ENCODE measurements at regions not wholly inside any gene's neighbourhood (a gene's known extent, or its start where the extent isn't known, plus 50 kb on each side); places are given as distances from the start of the nearest gene placed in this dataset.
"Not testable (repeated sequence)": the region's sequence is repeated elsewhere in the genome, so short reads cannot be mapped to it uniquely, and the experiment has no call there.

GRCh38 chr6:85006362-85006761, 242.0 kb upstream of the TBX18 start:
- Mint-ChIP-seq H3K4me1 (ENCODE audit: low read depth) (no peaks in the 10 kb centered on the region), H3K9me3 (ENCODE audit: low read depth) (no peaks in the 10 kb centered on the region), H3K36me3 (no peaks in the 10 kb centered on the region), H3K27me3 (peaks cover 4% of the 10 kb centered on the region), H3K27ac (no peak overlapping the region), H3K4me3 (no peak overlapping the region)

- Mint-ChIP-seq H3K27ac (no peak overlapping the region), H3K27me3 (no peaks in the 10 kb centered on the region), H3K9me3 (ENCODE audit: low read depth) (no peaks in the 10 kb centered on the region), H3K4me3 (no peak overlapping the region), H3K4me1 (ENCODE audit: low read depth) (no peaks in the 10 kb centered on the region), H3K36me3 (no peaks in the 10 kb centered on the region)
These were observed 241.1 kb upstream of the TBX18 start for GRCh38 chr6:85005494-85005893.

GRCh38 chr6:85004361-85004995, 240.1 kb upstream of the TBX18 start:
- Mint-ChIP-seq H3K27ac (no peak overlapping the region), H3K9me3 (ENCODE audit: low read depth) (no peaks in the 10 kb centered on the region), H3K4me1 (ENCODE audit: low read depth) (no peaks in the 10 kb centered on the region), H3K27me3 (peaks cover 1% of the 10 kb centered on the region), H3K4me3 (no peak overlapping the region), H3K36me3 (no peaks in the 10 kb centered on the region)

- H3K27ac Mint-ChIP-seq: no peak overlapping the region
- H3K27me3 Mint-ChIP-seq: peaks cover 1% of the 10 kb centered on the region
- H3K36me3 Mint-ChIP-seq: no peaks in the 10 kb centered on the region
- H3K4me1 Mint-ChIP-seq (ENCODE audit: low read depth): no peaks in the 10 kb centered on the region
- H3K4me3 Mint-ChIP-seq: no peak overlapping the region
- no peaks in the 10 kb centered on the region for H3K9me3 Mint-ChIP-seq (ENCODE audit: low read depth)
These were observed 238.4 kb upstream of the TBX18 start for GRCh38 chr6:85002847-85003246.

- H3K27me3 Mint-ChIP-seq: peaks cover 1% of the 10 kb centered on the region
- no peaks in the 10 kb centered on the region for H3K36me3 Mint-ChIP-seq
- no peak overlapping the region for H3K27ac Mint-ChIP-seq
- no peak overlapping the region for H3K4me3 Mint-ChIP-seq
- no peaks in the 10 kb centered on the region for H3K9me3 Mint-ChIP-seq (ENCODE audit: low read depth)
- no peaks in the 10 kb centered on the region for H3K4me1 Mint-ChIP-seq (ENCODE audit: low read depth)
These were observed 235.6 kb upstream of the TBX18 start for GRCh38 chr6:85000001-85000400.

GRCh38 chr6:84998223-84998622, 233.8 kb upstream of the TBX18 start:
- Mint-ChIP-seq H3K4me3 (no peak overlapping the region), H3K36me3 (peaks cover under 1% of the 10 kb centered on the region), H3K27ac (no peak overlapping the region)

GRCh38 chr6:84988766-84989165, 224.4 kb upstream of the TBX18 start:
- H3K4me3 Mint-ChIP-seq; H3K4me1 Mint-ChIP-seq (ENCODE audit: low read depth); H3K36me3 Mint-ChIP-seq; H3K27ac Mint-ChIP-seq; H3K27me3 Mint-ChIP-seq; H3K9me3 Mint-ChIP-seq (ENCODE audit: low read depth): not testable (repeated sequence)

More at GRCh38 chr6:84998223-84998622, 233.8 kb upstream of the TBX18 start:
- H3K9me3 Mint-ChIP-seq (ENCODE audit: low read depth): peaks cover 2% of the 10 kb centered on the region
- H3K27me3 Mint-ChIP-seq: peaks cover 1% of the 10 kb centered on the region
- no peaks in the 10 kb centered on the region for H3K4me1 Mint-ChIP-seq (ENCODE audit: low read depth)

- H3K36me3 Mint-ChIP-seq; H3K27ac Mint-ChIP-seq; H3K27me3 Mint-ChIP-seq; H3K9me3 Mint-ChIP-seq (ENCODE audit: low read depth); H3K4me1 Mint-ChIP-seq (ENCODE audit: low read depth); H3K4me3 Mint-ChIP-seq: not testable (repeated sequence)
These were observed 221.1 kb upstream of the TBX18 start for GRCh38 chr6:84985490-84985889.

- Mint-ChIP-seq H3K4me1 (ENCODE audit: low read depth) (no peaks in the 10 kb centered on the region), H3K27me3 (no peaks in the 10 kb centered on the region), H3K27ac (no peak overlapping the region), H3K4me3 (no peak overlapping the region), H3K36me3 (no peaks in the 10 kb centered on the region), H3K9me3 (ENCODE audit: low read depth) (peaks cover 4% of the 10 kb centered on the region)
These were observed 215.1 kb upstream of the TBX18 start for GRCh38 chr6:84979541-84979940.

- H3K9me3 Mint-ChIP-seq (ENCODE audit: low read depth): no peaks in the 10 kb centered on the region
- H3K36me3 Mint-ChIP-seq: no peaks in the 10 kb centered on the region
- H3K27me3 Mint-ChIP-seq: no peaks in the 10 kb centered on the region
- no peaks in the 10 kb centered on the region for H3K4me1 Mint-ChIP-seq (ENCODE audit: low read depth)
- H3K27ac Mint-ChIP-seq: no peak overlapping the region
- H3K4me3 Mint-ChIP-seq: no peak overlapping the region
These were observed 212.9 kb upstream of the TBX18 start for GRCh38 chr6:84977363-84977705.

- Mint-ChIP-seq H3K9me3 (ENCODE audit: low read depth) (no peaks in the 10 kb centered on the region), H3K36me3 (no peaks in the 10 kb centered on the region), H3K4me1 (ENCODE audit: low read depth) (no peaks in the 10 kb centered on the region), H3K27me3 (no peaks in the 10 kb centered on the region), H3K27ac (no peak overlapping the region), H3K4me3 (no peak overlapping the region)
These were observed 212.3 kb upstream of the TBX18 start for GRCh38 chr6:84976526-84977362.

- Mint-ChIP-seq H3K9me3 (ENCODE audit: low read depth) (peaks cover 7% of the 10 kb centered on the region), H3K4me3 (no peak overlapping the region), H3K4me1 (ENCODE audit: low read depth) (no peaks in the 10 kb centered on the region), H3K27ac (no peak overlapping the region), H3K36me3 (no peaks in the 10 kb centered on the region), H3K27me3 (no peaks in the 10 kb centered on the region)
These were observed 210.9 kb upstream of the TBX18 start for GRCh38 chr6:84975316-84975715.

- Mint-ChIP-seq H3K27ac (no peak overlapping the region), H3K36me3 (no peaks in the 10 kb centered on the region), H3K9me3 (ENCODE audit: low read depth) (peaks cover 13% of the 10 kb centered on the region), H3K4me1 (ENCODE audit: low read depth) (no peaks in the 10 kb centered on the region), H3K4me3 (no peak overlapping the region), H3K27me3 (no peaks in the 10 kb centered on the region)
These were observed 209.2 kb upstream of the TBX18 start for GRCh38 chr6:84973606-84974005.

- H3K27me3 Mint-ChIP-seq: no peaks in the 10 kb centered on the region
- no peak overlapping the region for H3K4me3 Mint-ChIP-seq
- no peaks in the 10 kb centered on the region for H3K36me3 Mint-ChIP-seq
- peaks cover 13% of the 10 kb centered on the region for H3K9me3 Mint-ChIP-seq (ENCODE audit: low read depth)
- H3K27ac Mint-ChIP-seq: no peak overlapping the region
- H3K4me1 Mint-ChIP-seq (ENCODE audit: low read depth): no peaks in the 10 kb centered on the region
These were observed 203.6 kb upstream of the TBX18 start for GRCh38 chr6:84967965-84968364.

- H3K4me1 Mint-ChIP-seq (ENCODE audit: low read depth): no peaks in the 10 kb centered on the region
- peaks cover 13% of the 10 kb centered on the region for H3K9me3 Mint-ChIP-seq (ENCODE audit: low read depth)
- no peaks in the 10 kb centered on the region for H3K36me3 Mint-ChIP-seq
- no peak overlapping the region for H3K27ac Mint-ChIP-seq
- H3K4me3 Mint-ChIP-seq: no peak overlapping the region
- no peaks in the 10 kb centered on the region for H3K27me3 Mint-ChIP-seq
These were observed 203.0 kb upstream of the TBX18 start for GRCh38 chr6:84967389-84967788.

Data from activated naive CD8-positive, alpha-beta T cell (primary cell).